GM18861 (cell line): ENCODE measurements at regions not wholly inside any gene's neighbourhood (a gene's known extent, or its start where the extent isn't known, plus 50 kb on each side); places are given as distances from the start of the nearest gene placed in this dataset.

Source experiments
- ATAC-seq: cut with Tn5 transposase; IDR thresholded peaks from one replicate; pipeline ENCODE4 v1.9.1; 2021; ENCODE audit not compliant: unreplicated experiment

DNA sequence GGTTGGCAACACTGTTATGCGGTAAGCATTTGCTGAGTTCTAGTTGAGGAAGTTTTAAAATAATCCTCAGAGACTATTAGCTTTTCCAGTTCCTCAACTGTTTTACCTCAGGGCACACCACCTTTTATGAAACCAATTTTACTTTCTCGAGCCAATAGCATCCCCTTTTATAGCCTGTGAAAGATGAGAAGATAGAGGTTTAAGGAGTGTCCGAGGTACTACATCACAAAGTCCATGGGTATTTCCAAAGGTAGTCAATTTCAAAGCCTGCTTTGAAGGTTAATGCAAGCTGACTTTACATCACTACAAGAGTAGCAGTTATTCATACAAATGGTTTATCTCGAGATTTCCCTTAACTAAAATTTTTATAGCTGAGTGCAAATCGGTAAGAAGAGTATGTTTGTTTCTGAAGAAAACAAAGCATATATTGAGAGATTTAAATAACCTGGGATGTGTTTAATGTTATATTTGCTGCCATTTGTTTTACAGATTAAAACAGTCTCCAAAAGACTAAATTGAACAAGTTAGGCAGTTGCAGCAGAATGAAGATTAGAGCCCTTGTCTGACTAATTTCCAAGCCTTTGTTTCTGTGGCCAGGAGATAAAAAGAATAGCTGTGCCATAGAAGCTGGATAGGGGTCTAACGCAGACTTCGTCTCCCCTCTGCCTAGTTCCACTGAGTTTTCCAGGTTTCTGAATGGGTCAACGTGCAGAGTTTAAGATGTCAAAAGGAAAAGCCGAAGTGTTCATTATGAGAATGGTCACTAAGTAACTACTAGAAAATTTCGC lies 74.7 kb upstream of the TRPC4 start:
- ATAC-seq = no peak

DNA sequence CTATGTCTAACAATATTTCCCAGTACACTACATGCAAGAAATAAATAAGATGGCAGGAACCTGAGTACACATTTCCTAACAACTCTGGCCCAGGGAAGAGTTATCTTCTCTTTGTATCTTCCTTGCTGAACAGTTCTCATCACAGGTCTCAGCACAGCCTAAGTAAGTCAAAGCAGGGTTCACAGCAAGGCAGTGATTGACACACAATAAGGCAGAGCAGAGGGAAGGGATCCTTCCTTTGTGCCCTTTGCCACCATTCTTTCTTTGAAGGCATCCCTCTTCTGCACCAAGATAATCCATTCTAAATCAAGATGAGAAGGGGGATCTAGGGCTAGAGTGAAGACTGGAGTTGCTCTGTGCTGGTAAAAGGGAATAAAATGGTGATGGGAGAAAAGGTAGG lies 73.4 kb upstream of the TRPC4 start:
- no peak for ATAC-seq

DNA sequence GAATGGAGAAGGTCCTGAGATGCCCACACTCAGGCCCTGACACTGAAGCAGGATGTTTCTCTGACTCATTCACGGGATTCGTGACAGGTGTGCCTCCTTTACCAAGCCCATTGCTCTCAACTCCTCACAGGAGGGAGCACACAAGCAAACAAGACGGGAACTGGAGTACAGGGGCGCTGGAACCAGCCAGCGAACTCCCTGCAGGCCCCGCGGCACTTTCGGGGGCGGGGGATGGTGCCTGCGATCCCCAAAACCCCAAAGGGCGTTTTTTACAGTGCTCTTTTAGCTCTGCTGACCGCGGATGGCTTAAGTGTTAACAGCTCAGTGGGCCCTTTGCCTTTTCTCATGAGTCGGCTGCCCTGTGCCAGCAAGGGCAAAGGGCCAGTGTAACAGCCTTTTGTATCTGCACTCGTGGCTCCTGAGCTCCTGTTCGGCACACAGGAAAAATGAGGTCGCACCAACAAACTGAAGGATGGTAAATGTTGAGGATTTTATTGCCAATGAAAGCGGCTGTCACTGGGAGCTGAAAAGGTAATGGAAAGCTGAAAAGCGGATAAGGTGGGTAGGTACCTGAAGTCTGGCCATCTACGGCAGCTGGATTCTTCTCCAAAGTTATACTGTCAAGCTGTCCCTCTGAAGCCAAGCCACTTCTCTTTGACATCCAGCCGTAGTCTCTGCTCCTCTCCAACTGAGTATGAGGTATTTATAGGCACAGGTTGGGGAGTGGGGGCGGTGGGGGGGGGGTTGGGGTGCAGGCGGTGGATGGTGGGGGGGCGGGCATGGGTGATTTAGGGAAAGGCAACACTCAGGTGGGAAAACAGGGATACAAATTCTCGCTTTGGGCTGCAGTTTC lies 65.0 kb upstream of the TRPC4 start:
- ATAC-seq = no peak

DNA sequence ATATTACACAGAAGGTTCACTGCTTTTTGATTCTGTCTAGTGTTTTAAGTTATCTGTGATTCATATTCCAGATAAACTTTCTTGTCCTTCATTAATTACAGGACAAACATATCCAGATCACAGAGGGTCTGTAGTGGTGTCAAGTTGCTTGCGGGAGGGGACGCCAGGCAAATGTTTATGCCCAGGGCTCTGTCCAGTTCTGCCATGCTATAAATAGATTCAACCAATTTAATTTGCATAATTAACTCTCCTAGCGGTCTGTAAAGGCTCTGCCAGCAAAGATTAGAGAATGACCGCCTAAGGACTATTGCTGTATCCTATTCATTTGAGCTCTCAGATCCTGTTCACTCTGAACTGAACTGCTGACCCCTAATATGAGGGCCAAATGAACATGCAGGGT lies 59.7 kb upstream of the TRPC4 start:
- ATAC-seq = no peak

DNA sequence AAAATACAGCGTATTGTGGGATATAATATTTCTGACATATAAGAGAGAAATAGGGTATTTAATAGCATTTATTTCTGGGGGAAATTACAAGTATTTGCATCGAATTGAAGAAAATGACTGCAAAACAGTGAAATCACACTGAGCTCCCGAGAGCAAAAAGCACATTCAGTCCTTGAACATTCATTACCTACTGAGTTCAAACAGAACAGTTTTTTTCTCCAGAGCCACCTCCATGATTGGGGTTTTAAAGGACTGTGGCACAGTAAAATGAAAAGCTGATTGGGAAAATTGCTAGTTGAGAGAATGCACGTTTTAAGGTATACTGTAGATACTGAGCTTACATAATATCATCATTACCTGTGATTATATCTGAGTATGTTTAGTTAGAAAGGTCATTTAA lies 58.0 kb upstream of the TRPC4 start:
- no peak for ATAC-seq

DNA sequence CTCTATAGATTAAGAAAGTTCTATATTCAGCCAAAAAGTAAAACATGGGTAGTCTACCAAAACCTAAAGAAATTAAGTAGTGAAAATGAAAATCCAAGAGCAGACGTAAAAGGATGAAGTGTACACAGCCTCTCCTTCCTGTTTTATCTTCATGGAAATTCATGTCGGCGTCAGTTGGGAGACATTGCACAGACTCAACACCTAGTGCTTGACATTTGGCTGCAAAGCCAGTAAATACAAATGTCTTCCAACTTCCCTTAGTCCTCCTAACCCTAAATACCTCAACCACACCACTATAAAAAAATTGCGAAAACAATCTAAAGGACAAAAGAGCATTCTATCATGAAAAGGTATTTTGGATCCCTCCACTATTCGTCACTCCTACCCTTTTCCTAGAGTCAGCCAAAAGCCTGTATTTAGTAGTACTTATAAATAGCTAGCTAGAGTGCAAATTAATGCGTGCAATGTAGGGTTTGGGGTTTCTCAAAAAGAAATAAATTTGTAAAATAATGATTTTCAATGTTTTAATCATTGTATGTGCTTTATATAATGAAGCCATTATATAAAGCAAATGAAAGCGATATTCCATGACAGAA lies 56.4 kb upstream of the TRPC4 start:
- no peak for ATAC-seq

DNA sequence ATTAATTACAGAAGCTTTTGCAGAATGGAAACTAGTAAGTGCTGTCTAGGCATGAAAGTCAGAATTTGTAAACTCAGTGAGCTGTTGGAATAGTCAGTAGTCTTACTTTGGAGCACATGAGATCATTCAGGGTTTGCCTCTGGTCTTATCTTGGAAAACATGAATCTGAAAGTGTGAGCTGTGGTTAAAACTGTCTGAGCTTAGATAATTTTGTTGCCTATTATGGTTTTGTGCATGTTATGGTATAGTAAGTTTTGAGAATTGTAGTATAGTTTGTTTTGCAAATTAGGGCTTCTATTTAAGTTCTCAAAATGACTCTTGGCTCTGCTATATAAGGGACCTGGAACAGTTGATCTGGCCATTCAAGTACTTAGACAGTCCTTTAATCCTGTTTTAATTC lies 53.7 kb upstream of the TRPC4 start:
- ATAC-seq = no peak

DNA sequence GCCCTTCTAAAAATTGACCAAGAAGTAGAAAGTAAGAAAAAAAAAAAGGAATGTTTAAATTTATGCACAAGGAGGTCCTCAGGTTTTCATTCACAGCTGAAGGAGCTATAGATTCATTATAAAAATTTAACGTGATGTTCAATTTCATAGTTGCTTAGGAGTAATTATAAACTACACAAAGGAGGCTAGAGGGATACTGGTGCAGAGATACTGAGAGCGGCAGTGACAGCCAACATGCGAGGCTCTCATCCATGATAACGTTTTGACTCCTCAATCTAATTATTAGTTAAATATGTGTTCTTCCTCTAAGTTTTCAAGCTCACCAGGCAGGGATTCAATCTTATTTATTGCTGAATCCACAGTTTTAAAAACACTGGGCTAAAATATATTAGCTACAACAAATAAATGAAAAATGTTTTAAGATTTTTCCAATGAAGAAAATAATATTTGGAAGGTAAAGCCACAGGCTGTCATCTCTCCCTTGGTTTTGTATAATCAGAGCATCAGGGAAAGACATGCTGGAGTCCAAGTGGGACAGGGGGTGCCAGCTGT lies 49.8 kb upstream of the TRPC4 start:
- ATAC-seq = no peak
